Neutrophil (primary cell): ENCODE measurements at regions not wholly inside any gene's neighbourhood (a gene's known extent, or its start where the extent isn't known, plus 50 kb on each side); places are given as distances from the start of the nearest gene placed in this dataset.

Experiments
- H3K27ac ChIP-seq: fragments of 200-600 bp; sonication (generic); 2 replicates; pipeline ENCODE4 v1.5.1; 2016; ENCODE audit warnings: mild to moderate bottlenecking, moderate library complexity
- H3K27me3 ChIP-seq: fragments of 200-600 bp; sonication (generic); 2 replicates; pipeline ENCODE4 v1.6.0; 2016; ENCODE audit warnings: mild to moderate bottlenecking
- H3K36me3 ChIP-seq: fragments of 200-600 bp; sonication (generic); 2 replicates; pipeline ENCODE4 v1.5.1; 2017
- H3K4me1 ChIP-seq, 2 experiments: fragments of 200-600 bp in 1 of 2; sonication (generic) in 1 of 2; 1 replicate in 1 of 2; 2 replicates in 1 of 2; pipeline versions ENCODE4 v1.5.1 to v1.6.1; 2013 to 2016; ENCODE audit warnings: low read depth in 1 of 2, low read length in 1 of 2, mild to moderate bottlenecking in 1 of 2, moderate library complexity in 1 of 2; ENCODE audit not compliant: control insufficient read depth in 1 of 2, insufficient read depth in 1 of 2
- H3K4me3 ChIP-seq, 2 experiments: fragments of 200-600 bp in 1 of 2; sonication (generic) in 1 of 2; 1 replicate in 1 of 2; 2 replicates in 1 of 2; pipeline ENCODE4 v1.5.1; 2013 to 2016; ENCODE audit warnings: low read depth in 1 of 2, low read length in 1 of 2, mild to moderate bottlenecking in 1 of 2, moderate library complexity in 1 of 2
- H3K9me3 ChIP-seq: fragments of 200-600 bp; sonication (generic); 2 replicates; pipeline ENCODE4 v1.5.1; 2016
- TF ChIP-seq, protein P1 (sequence below): fragments of 200-600 bp; sonication (generic); IDR thresholded peaks from 2 replicates; pipeline ENCODE4 v1.5.1; 2016; ENCODE audit warnings: antibody characterized with exemption

DNA sequence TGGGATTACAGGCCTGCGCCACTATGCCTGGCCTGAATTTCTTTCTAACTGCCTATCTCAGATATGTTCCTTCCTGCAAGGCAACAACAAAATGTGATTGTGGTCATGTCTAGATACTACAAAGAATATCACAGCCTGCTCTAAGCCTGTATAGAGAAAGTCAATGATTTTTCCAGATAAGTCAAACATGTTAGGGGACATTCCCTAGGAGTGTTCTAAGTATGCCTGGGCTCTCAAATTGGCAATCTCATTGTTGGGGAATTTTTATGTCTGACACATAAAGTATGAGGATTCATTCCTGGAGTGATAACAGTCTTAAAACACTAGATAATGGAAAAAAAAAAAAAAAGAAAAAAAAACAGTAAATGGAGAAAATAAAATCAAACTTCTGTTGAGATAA is 406.1 kb downstream of the GATA3 start:
- no peaks in the 10 kb centered on the region for H3K36me3 ChIP-seq
- H3K9me3 ChIP-seq: no peaks in the 10 kb centered on the region
- no peaks in the 10 kb centered on the region for H3K4me1 ChIP-seq
- TF ChIP-seq, protein P1, sequence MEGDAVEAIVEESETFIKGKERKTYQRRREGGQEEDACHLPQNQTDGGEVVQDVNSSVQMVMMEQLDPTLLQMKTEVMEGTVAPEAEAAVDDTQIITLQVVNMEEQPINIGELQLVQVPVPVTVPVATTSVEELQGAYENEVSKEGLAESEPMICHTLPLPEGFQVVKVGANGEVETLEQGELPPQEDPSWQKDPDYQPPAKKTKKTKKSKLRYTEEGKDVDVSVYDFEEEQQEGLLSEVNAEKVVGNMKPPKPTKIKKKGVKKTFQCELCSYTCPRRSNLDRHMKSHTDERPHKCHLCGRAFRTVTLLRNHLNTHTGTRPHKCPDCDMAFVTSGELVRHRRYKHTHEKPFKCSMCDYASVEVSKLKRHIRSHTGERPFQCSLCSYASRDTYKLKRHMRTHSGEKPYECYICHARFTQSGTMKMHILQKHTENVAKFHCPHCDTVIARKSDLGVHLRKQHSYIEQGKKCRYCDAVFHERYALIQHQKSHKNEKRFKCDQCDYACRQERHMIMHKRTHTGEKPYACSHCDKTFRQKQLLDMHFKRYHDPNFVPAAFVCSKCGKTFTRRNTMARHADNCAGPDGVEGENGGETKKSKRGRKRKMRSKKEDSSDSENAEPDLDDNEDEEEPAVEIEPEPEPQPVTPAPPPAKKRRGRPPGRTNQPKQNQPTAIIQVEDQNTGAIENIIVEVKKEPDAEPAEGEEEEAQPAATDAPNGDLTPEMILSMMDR: no peak
- H3K27me3 ChIP-seq: no peaks in the 10 kb centered on the region
- H3K4me3 ChIP-seq: no peak overlapping the region
- H3K27ac ChIP-seq: no peak overlapping the region

DNA sequence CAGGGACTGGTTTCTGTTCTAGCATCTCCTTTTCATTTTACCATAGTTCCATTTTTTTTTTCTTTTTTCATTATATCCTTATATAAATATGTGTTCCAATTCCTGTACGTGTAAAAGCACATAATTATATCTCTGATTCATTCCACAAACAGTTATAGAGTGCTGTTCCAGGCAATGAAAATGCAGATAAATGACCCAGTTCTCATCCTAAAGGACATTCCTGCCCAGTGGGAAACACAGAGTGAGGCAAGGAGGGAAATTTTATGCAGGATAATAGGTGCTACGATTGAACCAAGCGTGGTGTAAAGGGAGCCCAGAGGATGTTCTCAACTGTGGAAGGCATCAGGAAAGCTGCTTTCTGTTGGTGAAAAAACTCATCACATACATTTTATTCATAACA is 408.1 kb downstream of the GATA3 start:
- TF ChIP-seq, protein P1: no peak
- H3K9me3 ChIP-seq: no peaks in the 10 kb centered on the region
- H3K27me3 ChIP-seq: no peaks in the 10 kb centered on the region
- no peak overlapping the region for H3K27ac ChIP-seq
- H3K36me3 ChIP-seq: no peaks in the 10 kb centered on the region
- no peaks in the 10 kb centered on the region for H3K4me1 ChIP-seq
- no peak overlapping the region for H3K4me3 ChIP-seq

DNA sequence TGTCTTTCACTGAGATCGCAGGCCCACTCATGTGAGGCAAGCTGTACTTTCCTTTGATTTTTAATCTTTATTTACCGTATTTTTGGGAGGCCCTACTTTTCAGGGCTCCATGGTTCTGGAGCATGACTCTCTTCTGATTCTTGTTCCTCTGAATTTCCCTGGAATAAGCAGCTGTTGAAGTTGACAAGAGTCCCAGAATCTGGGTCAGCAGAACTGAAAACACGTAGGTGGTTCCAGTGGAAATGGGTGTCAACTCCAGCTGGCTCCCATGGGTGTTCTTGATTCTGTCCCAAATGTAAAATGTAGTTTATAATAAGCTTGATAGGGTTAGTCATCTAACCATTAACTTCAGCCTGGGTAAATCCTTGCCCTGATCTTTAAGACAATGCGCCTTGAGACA is 409.4 kb downstream of the GATA3 start:
- no peaks in the 10 kb centered on the region for H3K4me1 ChIP-seq
- TF ChIP-seq, protein P1: no peak
- no peaks in the 10 kb centered on the region for H3K36me3 ChIP-seq
- H3K9me3 ChIP-seq: no peaks in the 10 kb centered on the region
- H3K27ac ChIP-seq: no peak overlapping the region
- H3K4me3 ChIP-seq: no peak overlapping the region
- no peaks in the 10 kb centered on the region for H3K27me3 ChIP-seq

DNA sequence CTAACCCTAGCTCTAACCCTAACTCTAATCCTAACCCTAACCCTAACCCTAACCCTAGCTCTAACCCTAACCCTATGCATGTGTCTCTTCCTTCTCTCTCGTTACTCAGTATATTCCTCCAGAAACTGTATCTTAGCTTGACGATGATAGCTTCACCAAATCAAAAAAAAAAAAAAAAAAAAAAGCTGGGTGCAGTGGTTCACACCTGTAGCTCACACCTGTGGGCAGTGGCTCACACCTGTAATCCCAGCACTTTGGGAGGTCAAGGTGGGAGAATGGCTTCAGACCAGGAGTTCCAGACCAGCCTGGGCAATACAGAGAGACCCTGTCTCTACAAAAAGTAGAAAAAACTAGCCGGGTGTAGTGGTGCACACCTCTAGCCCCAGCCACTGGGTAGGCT is 414.0 kb downstream of the GATA3 start:
- Histone ChIP-seq H3K36me3 (no peaks in the 10 kb centered on the region), H3K27ac (no peak overlapping the region), H3K4me1 (no peaks in the 10 kb centered on the region), H3K27me3 (no peaks in the 10 kb centered on the region), H3K9me3 (no peaks in the 10 kb centered on the region), H3K4me3 (no peak overlapping the region)
- TF ChIP-seq, protein P1: no peak

DNA sequence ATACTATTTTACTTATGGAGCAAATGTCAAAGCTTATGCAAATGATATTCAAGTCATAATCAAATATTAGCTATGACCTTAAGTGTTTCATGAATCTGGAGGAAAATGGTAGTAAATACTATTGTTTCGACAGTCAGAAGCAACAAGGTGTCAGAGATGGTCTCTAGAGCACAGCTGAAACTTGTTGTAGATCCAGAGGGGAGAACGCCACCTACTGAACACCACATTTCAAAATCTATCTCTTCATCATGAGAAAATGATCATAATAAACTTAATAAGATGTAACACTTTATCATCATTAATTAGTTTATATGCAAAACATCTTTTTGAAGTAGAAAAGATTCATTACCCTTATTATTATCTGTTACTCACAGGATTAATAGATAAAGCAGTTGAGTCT is 418.7 kb downstream of the GATA3 start:
- Histone ChIP-seq H3K9me3 (peaks cover 5% of the 10 kb centered on the region), H3K4me1 (no peaks in the 10 kb centered on the region), H3K27me3 (no peaks in the 10 kb centered on the region), H3K36me3 (no peaks in the 10 kb centered on the region), H3K27ac (no peak overlapping the region), H3K4me3 (no peak overlapping the region)
- TF ChIP-seq, protein P1: no peak

DNA sequence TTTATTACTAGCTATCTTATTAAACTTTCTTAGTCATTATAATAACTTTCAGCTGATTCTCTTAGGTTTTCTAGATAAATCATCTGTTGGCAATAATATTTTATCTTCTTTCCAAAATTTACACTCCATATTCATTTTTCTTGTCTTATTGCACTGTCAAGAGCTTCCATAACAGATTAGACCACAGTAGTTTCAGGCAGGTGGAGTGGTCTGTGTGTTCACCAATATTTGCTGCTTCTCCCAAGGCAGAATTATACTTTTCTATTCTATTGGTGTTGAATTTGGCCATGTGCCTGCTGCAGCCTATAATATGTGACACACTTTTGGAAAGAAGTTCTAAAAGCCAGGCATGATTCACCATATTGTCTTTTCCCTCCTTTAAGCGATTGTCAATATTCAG is 422.8 kb downstream of the GATA3 start:
- no peaks in the 10 kb centered on the region for H3K4me1 ChIP-seq
- no peaks in the 10 kb centered on the region for H3K36me3 ChIP-seq
- peaks cover 8% of the 10 kb centered on the region for H3K27me3 ChIP-seq
- H3K4me3 ChIP-seq: no peak overlapping the region
- TF ChIP-seq, protein P1: no peak
- H3K27ac ChIP-seq: no peak overlapping the region
- H3K9me3 ChIP-seq: peaks cover 5% of the 10 kb centered on the region
